ENCODE measurements at regions not wholly inside any gene's neighbourhood (a gene's known extent, or its start where the extent isn't known, plus 50 kb on each side); places are given as distances from the start of the nearest gene placed in this dataset.

DNA sequence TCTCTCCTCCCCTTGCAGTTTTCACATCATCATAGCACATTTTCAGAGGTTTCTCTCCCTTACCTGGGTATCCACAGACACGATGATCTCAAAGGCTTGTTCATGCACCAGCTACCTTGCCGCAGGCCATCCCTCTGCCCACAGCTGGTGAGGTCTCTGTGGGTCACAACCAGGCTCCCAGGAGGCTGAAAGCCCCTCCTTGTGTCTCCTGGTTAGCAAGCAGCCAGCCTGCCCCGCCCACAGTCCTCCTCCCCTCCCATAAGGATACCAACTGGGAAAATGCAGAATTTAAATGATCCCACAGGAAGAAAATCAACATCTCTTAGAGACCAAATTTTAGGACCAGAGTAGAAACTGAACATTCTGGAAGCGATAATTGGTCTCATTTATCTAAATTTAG, 213.5 kb upstream of the PPP2R3A start:
- TF ChIP-seq, protein P1, sequence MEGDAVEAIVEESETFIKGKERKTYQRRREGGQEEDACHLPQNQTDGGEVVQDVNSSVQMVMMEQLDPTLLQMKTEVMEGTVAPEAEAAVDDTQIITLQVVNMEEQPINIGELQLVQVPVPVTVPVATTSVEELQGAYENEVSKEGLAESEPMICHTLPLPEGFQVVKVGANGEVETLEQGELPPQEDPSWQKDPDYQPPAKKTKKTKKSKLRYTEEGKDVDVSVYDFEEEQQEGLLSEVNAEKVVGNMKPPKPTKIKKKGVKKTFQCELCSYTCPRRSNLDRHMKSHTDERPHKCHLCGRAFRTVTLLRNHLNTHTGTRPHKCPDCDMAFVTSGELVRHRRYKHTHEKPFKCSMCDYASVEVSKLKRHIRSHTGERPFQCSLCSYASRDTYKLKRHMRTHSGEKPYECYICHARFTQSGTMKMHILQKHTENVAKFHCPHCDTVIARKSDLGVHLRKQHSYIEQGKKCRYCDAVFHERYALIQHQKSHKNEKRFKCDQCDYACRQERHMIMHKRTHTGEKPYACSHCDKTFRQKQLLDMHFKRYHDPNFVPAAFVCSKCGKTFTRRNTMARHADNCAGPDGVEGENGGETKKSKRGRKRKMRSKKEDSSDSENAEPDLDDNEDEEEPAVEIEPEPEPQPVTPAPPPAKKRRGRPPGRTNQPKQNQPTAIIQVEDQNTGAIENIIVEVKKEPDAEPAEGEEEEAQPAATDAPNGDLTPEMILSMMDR (conservative IDR thresholded peaks at IDR 0.05; ENCODE audit: low read length): no peak
- TF ChIP-seq EZH2phosphoT487 (IDR thresholded peaks at IDR 0.05; ENCODE audit: borderline replicate concordance): no peak

All from Loucy (cell line).